GM19455 (cell line): ENCODE measurements at regions not wholly inside any gene's neighbourhood (a gene's known extent, or its start where the extent isn't known, plus 50 kb on each side); places are given as distances from the start of the nearest gene placed in this dataset.
"Not testable (repeated sequence)": the region's sequence is repeated elsewhere in the genome, so short reads cannot be mapped to it uniquely, and the experiment has no call there.

Source experiments
- ATAC-seq: cut with Tn5 transposase; IDR thresholded peaks from one replicate; pipeline ENCODE4 v1.9.1; 2021; ENCODE audit not compliant: unreplicated experiment

- ATAC-seq = no peak
These were observed 366.3 kb upstream of the LRRC3B start for GRCh38 chr3:26256224-26256623.

GRCh38 chr3:26259176-26259575 lies 363.4 kb upstream of the LRRC3B start:
- no peak for ATAC-seq

GRCh38 chr3:26260139-26260538 lies 362.4 kb upstream of the LRRC3B start:
- no peak for ATAC-seq

- ATAC-seq = no peak
These were observed 357.9 kb upstream of the LRRC3B start for GRCh38 chr3:26264708-26265107.

GRCh38 chr3:26271848-26272247 lies 350.7 kb upstream of the LRRC3B start:
- no peak for ATAC-seq

GRCh38 chr3:26273196-26273595 lies 349.4 kb upstream of the LRRC3B start:
- no peak for ATAC-seq

GRCh38 chr3:26279091-26279490 lies 343.5 kb upstream of the LRRC3B start:
- ATAC-seq = no peak

- no peak for ATAC-seq
These were observed 342.1 kb upstream of the LRRC3B start for GRCh38 chr3:26280517-26280916.

GRCh38 chr3:26281284-26281985 lies 341.1 kb upstream of the LRRC3B start:
- ATAC-seq = no peak

GRCh38 chr3:26284503-26284902 lies 338.1 kb upstream of the LRRC3B start:
- not testable (repeated sequence) for ATAC-seq

- no peak for ATAC-seq
These were observed 330.7 kb upstream of the LRRC3B start for GRCh38 chr3:26291840-26292239.

GRCh38 chr3:26292780-26293179 lies 329.8 kb upstream of the LRRC3B start:
- no peak for ATAC-seq

GRCh38 chr3:26293329-26293844 lies 329.2 kb upstream of the LRRC3B start:
- no peak for ATAC-seq

GRCh38 chr3:26307192-26307591 lies 315.4 kb upstream of the LRRC3B start:
- no peak for ATAC-seq

GRCh38 chr3:26307787-26308186 lies 314.8 kb upstream of the LRRC3B start:
- no peak for ATAC-seq

GRCh38 chr3:26308454-26308853 lies 314.1 kb upstream of the LRRC3B start:
- ATAC-seq = no peak

GRCh38 chr3:26309536-26309935 lies 313.0 kb upstream of the LRRC3B start:
- ATAC-seq = not testable (repeated sequence)

- ATAC-seq = no peak
These were observed 309.8 kb upstream of the LRRC3B start for GRCh38 chr3:26312816-26313215.

- no peak for ATAC-seq
These were observed 306.1 kb upstream of the LRRC3B start for GRCh38 chr3:26316472-26316871.

GRCh38 chr3:26323741-26324140 lies 298.8 kb upstream of the LRRC3B start:
- not testable (repeated sequence) for ATAC-seq

- ATAC-seq = no peak
These were observed 282.6 kb upstream of the LRRC3B start for GRCh38 chr3:26340001-26340400.

GRCh38 chr3:26343647-26344046 lies 278.9 kb upstream of the LRRC3B start:
- ATAC-seq = no peak

GRCh38 chr3:26345613-26346012 lies 277.0 kb upstream of the LRRC3B start:
- no peak for ATAC-seq
